DND-41 (cell line): ENCODE measurements at regions not wholly inside any gene's neighbourhood (a gene's known extent, or its start where the extent isn't known, plus 50 kb on each side); places are given as distances from the start of the nearest gene placed in this dataset.

Source experiments
- ATAC-seq: fragments of 200-7000 bp; cut with Tn5 transposase; 3 replicates; pipeline ENCODE4 v1.9.1; 2021; ENCODE audit warnings: low read depth; ENCODE audit not compliant: insufficient read depth
- DNase-seq: peaks from one replicate; pipeline ENCODE4 v3.0.0-alpha.2; 2020
- H2AFZ ChIP-seq: 2 replicates; pipeline ENCODE4 v1.6.0; 2012; ENCODE audit warnings: low read depth, low read length
- H3K27ac ChIP-seq: 2 replicates; pipeline ENCODE4 v1.5.1; 2012; ENCODE audit warnings: low read length, inconsistent platforms
- H3K27me3 ChIP-seq: fragments of 200-600 bp; sonication (generic); 2 replicates; pipeline ENCODE4 v1.6.0; 2012; ENCODE audit warnings: low read length, mild to moderate bottlenecking, inconsistent platforms; ENCODE audit not compliant: insufficient read depth, poor library complexity
- H3K36me3 ChIP-seq: 2 replicates; pipeline ENCODE4 v1.5.1; 2012; ENCODE audit warnings: low read length, inconsistent platforms; ENCODE audit not compliant: insufficient read depth
- H3K4me1 ChIP-seq: 2 replicates; pipeline ENCODE4 v1.5.1; 2012; ENCODE audit warnings: mild to moderate bottlenecking, low read length; ENCODE audit not compliant: insufficient read depth
- H3K4me2 ChIP-seq: 2 replicates; pipeline ENCODE4 v1.6.0; 2012; ENCODE audit warnings: mild to moderate bottlenecking, moderate library complexity, low read length, inconsistent platforms; ENCODE audit not compliant: insufficient read depth
- H3K4me3 ChIP-seq, 2 experiments: fragments of 200-600 bp in 1 of 2; shearing (Covaris generic) in 1 of 2; 2 replicates each; pipeline ENCODE4 v1.5.1; 2012 to 2016; ENCODE audit warnings: inconsistent platforms in 2 of 2, low read length in 2 of 2, mild to moderate bottlenecking in 2 of 2, low read depth in 1 of 2, moderate library complexity in 1 of 2
- H3K79me2 ChIP-seq: 2 replicates; pipeline ENCODE4 v1.6.0; 2012; ENCODE audit warnings: low read length, inconsistent platforms; ENCODE audit not compliant: insufficient read depth
- H3K9ac ChIP-seq: 2 replicates; pipeline ENCODE4 v1.6.0; 2012; ENCODE audit warnings: low read depth, mild to moderate bottlenecking, inconsistent platforms, low read length, moderate library complexity
- H3K9me3 ChIP-seq: 2 replicates; pipeline ENCODE4 v1.5.1; 2012; ENCODE audit warnings: low read length, moderate library complexity, mild to moderate bottlenecking, inconsistent platforms; ENCODE audit not compliant: insufficient read depth, severe bottlenecking
- H4K20me1 ChIP-seq: 2 replicates; pipeline ENCODE4 v1.6.0; 2012; ENCODE audit warnings: low read length; ENCODE audit not compliant: insufficient read depth
- EZH2 ChIP-seq: IDR thresholded peaks from 3 replicates; pipeline ENCODE4 v1.6.1; 2012; ENCODE audit warnings: borderline replicate concordance, low read depth, mild to moderate bottlenecking, moderate library complexity, low read length, inconsistent platforms; ENCODE audit not compliant: severe bottlenecking
- TF ChIP-seq, protein P1 (sequence below): IDR thresholded peaks from 2 replicates; pipeline ENCODE4 v1.5.1; 2012; ENCODE audit warnings: borderline replicate concordance, low read length, moderate library complexity, mild to moderate bottlenecking; ENCODE audit not compliant: poor library complexity, severe bottlenecking; ENCODE audit errors: extremely low read depth

DNA sequence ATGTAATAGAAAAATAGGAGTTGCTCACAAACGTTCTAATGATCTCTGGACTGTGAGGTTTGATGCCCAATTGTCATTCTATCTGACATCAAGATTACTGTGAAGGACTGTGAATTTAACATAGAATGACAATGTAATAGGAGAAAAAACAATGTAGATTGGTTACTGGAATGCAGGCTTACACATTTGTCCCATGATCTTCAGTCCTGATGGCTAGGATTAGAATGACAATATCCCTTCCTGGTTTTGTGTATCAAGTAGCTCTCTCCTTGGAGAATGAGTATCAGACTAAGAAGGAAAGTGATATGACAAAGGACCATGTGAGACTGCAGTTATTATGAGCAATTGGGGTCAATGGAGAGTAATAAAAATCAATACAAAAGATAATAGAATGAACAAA is 862.2 kb upstream of the C9orf72 start:
- DNase-seq, result no peak
- no peaks in the 10 kb centered on the region for H3K79me2 ChIP-seq
- no peak overlapping the region for H3K4me2 ChIP-seq
- H3K27ac ChIP-seq, result no peak overlapping the region
- no peak for ATAC-seq
- H3K36me3 ChIP-seq, result no peaks in the 10 kb centered on the region
- no peaks in the 10 kb centered on the region for H4K20me1 ChIP-seq
- no peaks in the 10 kb centered on the region for H3K27me3 ChIP-seq
- no peak overlapping the region for H3K9ac ChIP-seq
- no peak overlapping the region for H2AFZ ChIP-seq
- H3K4me1 ChIP-seq, result no peaks in the 10 kb centered on the region
- H3K9me3 ChIP-seq, result no peaks in the 10 kb centered on the region
- H3K4me3 ChIP-seq, result no peak overlapping the region
- no peak for TF ChIP-seq EZH2
- TF ChIP-seq, protein P1, sequence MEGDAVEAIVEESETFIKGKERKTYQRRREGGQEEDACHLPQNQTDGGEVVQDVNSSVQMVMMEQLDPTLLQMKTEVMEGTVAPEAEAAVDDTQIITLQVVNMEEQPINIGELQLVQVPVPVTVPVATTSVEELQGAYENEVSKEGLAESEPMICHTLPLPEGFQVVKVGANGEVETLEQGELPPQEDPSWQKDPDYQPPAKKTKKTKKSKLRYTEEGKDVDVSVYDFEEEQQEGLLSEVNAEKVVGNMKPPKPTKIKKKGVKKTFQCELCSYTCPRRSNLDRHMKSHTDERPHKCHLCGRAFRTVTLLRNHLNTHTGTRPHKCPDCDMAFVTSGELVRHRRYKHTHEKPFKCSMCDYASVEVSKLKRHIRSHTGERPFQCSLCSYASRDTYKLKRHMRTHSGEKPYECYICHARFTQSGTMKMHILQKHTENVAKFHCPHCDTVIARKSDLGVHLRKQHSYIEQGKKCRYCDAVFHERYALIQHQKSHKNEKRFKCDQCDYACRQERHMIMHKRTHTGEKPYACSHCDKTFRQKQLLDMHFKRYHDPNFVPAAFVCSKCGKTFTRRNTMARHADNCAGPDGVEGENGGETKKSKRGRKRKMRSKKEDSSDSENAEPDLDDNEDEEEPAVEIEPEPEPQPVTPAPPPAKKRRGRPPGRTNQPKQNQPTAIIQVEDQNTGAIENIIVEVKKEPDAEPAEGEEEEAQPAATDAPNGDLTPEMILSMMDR, result no peak

DNA sequence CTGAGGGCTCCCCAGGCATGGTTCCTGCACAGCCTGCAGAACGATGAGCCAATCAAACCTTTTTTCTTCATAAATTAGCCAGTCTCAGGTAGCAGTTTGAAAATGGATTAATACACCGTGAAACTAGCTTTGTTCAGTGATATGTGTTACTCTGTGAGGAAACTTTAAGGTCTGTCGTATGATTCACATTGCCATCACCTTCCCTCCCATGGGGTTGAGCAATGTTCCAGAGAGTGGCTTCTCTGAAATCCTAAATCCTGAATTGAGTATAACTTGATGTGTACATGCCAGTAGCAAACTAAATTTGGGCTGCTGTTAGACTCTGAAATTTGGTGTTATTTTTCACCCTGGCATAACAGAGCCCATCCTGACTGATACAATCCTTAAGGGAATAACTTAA is 866.4 kb upstream of the C9orf72 start:
- Histone ChIP-seq H3K27ac (no peak overlapping the region), H2AFZ (no peak overlapping the region), H3K9me3 (peaks cover 12% of the 10 kb centered on the region), H3K4me3 (no peak overlapping the region), H3K4me2 (no peak overlapping the region), H4K20me1 (no peaks in the 10 kb centered on the region), H3K4me1 (no peaks in the 10 kb centered on the region), H3K36me3 (no peaks in the 10 kb centered on the region), H3K79me2 (no peaks in the 10 kb centered on the region), H3K27me3 (no peaks in the 10 kb centered on the region), H3K9ac (no peak overlapping the region)
- ATAC-seq (no peak), DNase-seq (no peak)
- no peak for TF ChIP-seq EZH2
- TF ChIP-seq, protein P1, result no peak

DNA sequence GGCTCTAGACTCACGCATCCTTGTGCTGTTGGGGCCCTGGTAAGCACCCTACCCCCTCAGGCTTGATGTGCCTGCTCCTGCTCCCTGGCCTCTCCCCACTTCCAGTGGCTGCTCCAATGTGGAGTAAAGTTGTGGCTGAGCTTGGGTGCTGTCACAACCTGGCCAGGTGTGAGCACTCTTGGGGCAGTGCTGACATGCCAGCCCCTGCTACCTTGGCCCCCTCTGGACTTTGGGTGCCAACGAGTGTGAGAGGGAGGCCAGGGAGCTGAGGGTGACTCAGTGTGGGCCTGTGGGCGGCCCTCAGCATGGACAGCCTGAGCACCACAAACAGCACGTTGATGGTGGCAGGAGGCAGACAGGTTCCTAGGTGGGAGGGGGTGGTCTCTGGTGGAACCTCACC is 870.2 kb upstream of the C9orf72 start:
- H3K27me3 ChIP-seq, result no peaks in the 10 kb centered on the region
- TF ChIP-seq EZH2, result no peak
- TF ChIP-seq, protein P1, result no peak
- H3K9ac ChIP-seq, result no peak overlapping the region
- no peak overlapping the region for H3K27ac ChIP-seq
- peaks cover 12% of the 10 kb centered on the region for H3K9me3 ChIP-seq
- no peak overlapping the region for H3K4me3 ChIP-seq
- H3K79me2 ChIP-seq, result no peaks in the 10 kb centered on the region
- no peak overlapping the region for H3K4me2 ChIP-seq
- no peaks in the 10 kb centered on the region for H3K36me3 ChIP-seq
- H4K20me1 ChIP-seq, result no peaks in the 10 kb centered on the region
- H3K4me1 ChIP-seq, result no peaks in the 10 kb centered on the region
- ATAC-seq (no peak), DNase-seq (no peak)
- no peak overlapping the region for H2AFZ ChIP-seq

- H3K36me3 ChIP-seq, result no peaks in the 10 kb centered on the region
- H3K27ac ChIP-seq, result no peak overlapping the region
- H3K9ac ChIP-seq, result no peak overlapping the region
- no peak overlapping the region for H3K4me3 ChIP-seq
- no peak overlapping the region for H2AFZ ChIP-seq
- ATAC-seq (no peak), DNase-seq (no peak)
- H4K20me1 ChIP-seq, result no peaks in the 10 kb centered on the region
- TF ChIP-seq, protein P1, result no peak
- TF ChIP-seq EZH2, result no peak
- H3K4me1 ChIP-seq, result no peaks in the 10 kb centered on the region
- no peaks in the 10 kb centered on the region for H3K27me3 ChIP-seq
- H3K79me2 ChIP-seq, result no peaks in the 10 kb centered on the region
- H3K4me2 ChIP-seq, result no peak overlapping the region
- peaks cover 12% of the 10 kb centered on the region for H3K9me3 ChIP-seq
Observed at GRCh38 chr9:28444637-28445036, 871.4 kb upstream of the C9orf72 start.
